HepG2 (cell line): ENCODE measurements at regions not wholly inside any gene's neighbourhood (a gene's known extent, or its start where the extent isn't known, plus 50 kb on each side); places are given as distances from the start of the nearest gene placed in this dataset.

Experiments
- CTCF ChIP-seq: sonication (generic); formaldehyde crosslinking; IDR thresholded peaks from 2 replicates; pipeline ENCODE4 v1.5.0; 2020; ENCODE audit warnings: mild to moderate bottlenecking, missing genetic modification reagents, moderate library complexity
- FOXK2 ChIP-seq: fragments of 450-650 bp; IDR thresholded peaks from 2 replicates; pipeline ENCODE4 v1.6.1; 2016
- HDAC6 ChIP-seq: fragments of 200-600 bp; sonication (generic); IDR thresholded peaks from 2 replicates; pipeline ENCODE4 v1.7.0; 2017; ENCODE audit warnings: mild to moderate bottlenecking, antibody characterized with exemption, low read length, low read depth
- MAX ChIP-seq: IDR thresholded peaks from 2 replicates; pipeline ENCODE4 v1.6.1; 2012; ENCODE audit warnings: inconsistent platforms
- MLXIP ChIP-seq: sonication (generic); formaldehyde crosslinking; IDR thresholded peaks from 2 replicates; pipeline ENCODE4 v1.9.0; 2021; ENCODE audit warnings: missing genetic modification reagents, borderline replicate concordance
- MYNN ChIP-seq: sonication (generic); formaldehyde crosslinking; IDR thresholded peaks from 2 replicates; pipeline ENCODE4 v1.4.0; 2020; ENCODE audit warnings: mild to moderate bottlenecking, low read depth, missing genetic modification reagents
- NR2F2 ChIP-seq: IDR thresholded peaks from 2 replicates; pipeline ENCODE4 v1.6.1; 2012; ENCODE audit warnings: low read depth, inconsistent platforms, borderline replicate concordance
- POLR2A ChIP-seq, 2 experiments: IDR thresholded peaks; 2 replicates each; pipeline ENCODE4 v1.6.1; 2011; ENCODE audit warnings: low read depth in 2 of 2, low read length in 2 of 2, mild to moderate bottlenecking in 1 of 2, moderate library complexity in 1 of 2; ENCODE audit not compliant: insufficient read depth in 1 of 2
- POLR2AphosphoS5 ChIP-seq: IDR thresholded peaks from 2 replicates; pipeline ENCODE4 v1.6.1; 2012; ENCODE audit warnings: low read depth, low read length
- RAD51 ChIP-seq: fragments of 450-650 bp; IDR thresholded peaks from 2 replicates; pipeline ENCODE4 v1.6.1; 2016; ENCODE audit warnings: borderline replicate concordance
- YY1 ChIP-seq: IDR thresholded peaks from 2 replicates; pipeline ENCODE4 v1.6.1; 2011; ENCODE audit warnings: low read length, low read depth, moderate library complexity, mild to moderate bottlenecking; ENCODE audit not compliant: insufficient read depth, insufficient replicate concordance
- ZNF263 ChIP-seq: sonication (generic); formaldehyde crosslinking; IDR thresholded peaks from 2 replicates; pipeline ENCODE4 v1.4.0; 2020; ENCODE audit warnings: missing genetic modification reagents
- ZNF274 ChIP-seq: sonication (generic); formaldehyde crosslinking; IDR thresholded peaks from 2 replicates; pipeline ENCODE4 v1.5.1; 2020; ENCODE audit warnings: mild to moderate bottlenecking, missing genetic modification reagents

- TF ChIP-seq FOXK2 (no peak), HDAC6 (no peak), RAD51 (no peak), MYNN (CRISPR knock-in tag) (no peak), CTCF (no peak), YY1 (no peak), ZNF274 (CRISPR knock-in tag) (no peak), MLXIP (no peak), MAX (no peak), POLR2AphosphoS5 (no peak), ZNF263 (CRISPR knock-in tag) (no peak), POLR2A (IDR thresholded peaks at IDR 0.05; ENCODE audit: insufficient read depth in 1 of 2, low read depth in 2 of 2, low read length in 2 of 2) (no peak), NR2F2 (no peak)
Observed at GRCh38 chr6:44698602-44699001, 311.1 kb downstream of the CDC5L start.
